Hematopoietic multipotent progenitor cell treated with erythropoietin and hydrocortisone succinate and interleukin-3 and kit ligand, for 6 days (in vitro differentiated cells): ENCODE measurements at regions not wholly inside any gene's neighbourhood (a gene's known extent, or its start where the extent isn't known, plus 50 kb on each side); places are given as distances from the start of the nearest gene placed in this dataset.
"Not testable (repeated sequence)": the region's sequence is repeated elsewhere in the genome, so short reads cannot be mapped to it uniquely, and the experiment has no call there.

Source experiments
- DNase-seq: peaks from one replicate; pipeline ENCODE4 v3.0.0-alpha.2; 2015

DNA sequence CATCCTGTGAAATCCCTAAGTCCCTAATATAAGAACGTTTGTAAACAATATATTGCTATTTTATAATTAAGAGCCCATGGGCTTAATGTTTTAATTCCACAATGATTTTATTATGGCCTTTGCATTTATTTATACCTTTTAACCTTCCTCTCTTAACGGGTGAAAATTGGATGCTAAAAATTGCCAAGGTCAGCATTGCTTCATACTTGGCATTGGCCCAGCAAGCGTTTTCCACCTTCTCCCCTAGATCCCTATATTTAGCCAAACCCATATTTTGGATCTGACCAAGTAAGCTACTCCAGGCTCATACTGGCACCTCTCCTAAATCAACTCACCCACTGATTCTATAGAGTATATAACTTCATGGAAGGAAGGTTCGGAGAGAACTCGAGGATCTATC is 188.0 kb upstream of the NR2F2 start:
- no peak for DNase-seq

- no peak for DNase-seq
These were observed 185.8 kb upstream of the NR2F2 start for GRCh38 chr15:96144734-96145133.

DNA sequence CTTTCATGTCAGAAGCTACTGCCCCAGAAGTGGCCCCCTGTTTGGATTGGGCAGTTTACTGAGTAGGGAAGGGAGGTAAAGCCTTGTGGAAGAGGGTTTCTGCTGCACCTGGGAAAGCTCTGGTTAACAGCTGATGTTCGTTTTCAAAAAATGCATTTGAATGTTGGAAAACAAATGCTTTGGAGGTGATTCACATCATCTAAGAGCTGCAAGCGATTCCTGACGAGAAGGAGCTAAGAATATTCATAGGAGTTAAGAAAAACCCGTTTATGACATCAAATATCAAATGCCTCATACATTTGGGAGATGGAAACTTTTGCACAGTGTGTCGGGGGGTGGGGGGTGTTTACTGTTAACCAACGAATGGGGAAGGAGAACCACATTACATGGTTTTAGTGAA is 183.8 kb upstream of the NR2F2 start:
- no peak for DNase-seq

- no peak for DNase-seq
These were observed 183.2 kb upstream of the NR2F2 start for GRCh38 chr15:96147267-96147666.

GRCh38 chr15:96150254-96150653 is 180.2 kb upstream of the NR2F2 start:
- DNase-seq: no peak

GRCh38 chr15:96151749-96152148 is 178.8 kb upstream of the NR2F2 start:
- DNase-seq: not testable (repeated sequence)

- no peak for DNase-seq
These were observed 176.6 kb upstream of the NR2F2 start for GRCh38 chr15:96153929-96154328.

- no peak for DNase-seq
These were observed 171.6 kb upstream of the NR2F2 start for GRCh38 chr15:96158938-96159337.

DNA sequence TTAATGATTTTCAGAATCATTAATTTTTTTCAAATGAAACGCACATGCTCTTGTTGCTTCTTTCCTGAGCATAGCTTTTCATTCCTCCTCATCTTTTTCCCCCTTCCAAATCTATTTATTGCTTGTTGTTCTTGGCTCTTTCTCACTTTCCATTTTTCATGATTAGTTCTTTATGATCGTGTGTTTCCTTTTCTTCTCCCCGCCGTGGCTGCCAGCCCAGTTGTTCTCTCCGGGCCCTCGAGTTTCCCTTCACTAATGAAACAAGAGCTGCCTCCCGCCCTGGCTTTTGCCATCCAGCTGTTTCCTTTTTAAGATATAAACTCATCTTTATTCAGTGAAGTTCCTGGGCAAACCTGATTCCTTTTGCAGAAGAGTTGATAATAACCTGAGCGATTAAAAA is 170.2 kb upstream of the NR2F2 start:
- no peak for DNase-seq

DNA sequence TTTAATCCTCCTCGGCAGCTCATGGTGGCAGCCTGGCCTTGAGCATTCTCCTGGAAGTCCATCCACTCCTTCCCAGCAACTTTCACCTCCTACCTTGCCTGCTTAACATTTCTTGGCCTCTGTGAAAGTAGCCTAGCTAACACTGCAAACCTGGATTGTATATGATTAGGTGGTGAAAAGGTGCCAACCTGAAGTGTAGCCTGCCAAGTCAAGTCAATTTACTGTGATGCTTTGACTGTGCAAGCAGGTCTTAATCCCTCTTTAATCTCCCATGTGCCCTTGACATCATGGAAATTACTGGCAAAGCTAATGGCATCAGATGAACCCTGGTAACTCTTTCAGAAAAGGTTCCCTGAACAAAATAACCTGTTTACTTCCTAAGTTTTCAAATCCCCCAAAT is 169.7 kb upstream of the NR2F2 start:
- DNase-seq: no peak

GRCh38 chr15:96162322-96162721 is 168.2 kb upstream of the NR2F2 start:
- DNase-seq: no peak

DNA sequence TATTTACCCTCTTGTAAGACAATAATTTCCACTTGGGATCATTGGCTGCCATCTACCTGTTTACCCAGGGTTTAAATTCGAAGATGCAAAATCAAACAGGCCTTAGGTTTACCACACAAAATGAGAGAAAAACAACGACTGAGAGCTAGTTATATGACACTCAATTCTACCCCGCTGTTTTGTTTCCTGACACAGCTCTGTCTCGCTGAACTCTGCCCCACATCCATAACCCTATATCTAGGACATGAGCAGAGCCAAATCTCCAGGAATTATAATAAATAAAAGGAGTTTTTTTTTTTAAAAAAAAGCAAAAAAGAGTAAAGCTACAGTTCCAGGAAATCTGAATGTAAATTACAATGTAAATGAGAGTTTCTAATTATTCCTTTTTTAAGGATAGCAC is 165.4 kb upstream of the NR2F2 start:
- no peak for DNase-seq

DNA sequence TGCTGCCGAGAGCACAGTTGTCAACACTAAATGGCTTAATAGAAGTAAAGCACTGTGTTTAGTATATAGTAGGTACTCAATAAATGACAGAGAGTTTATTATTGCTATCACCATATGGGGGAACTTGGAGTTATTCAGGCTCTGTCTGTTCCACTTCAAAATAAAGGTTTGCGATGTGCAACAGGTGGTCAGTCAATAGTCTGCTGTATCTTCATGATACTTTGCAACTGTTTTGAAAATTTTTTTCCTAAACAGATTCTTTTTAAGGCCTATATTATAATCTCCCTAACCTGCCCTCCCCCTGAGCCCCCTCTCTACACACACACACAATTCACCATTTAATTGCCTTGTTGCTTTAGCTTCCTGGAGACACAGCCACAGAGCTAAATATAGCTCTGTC is 164.7 kb upstream of the NR2F2 start:
- no peak for DNase-seq

DNA sequence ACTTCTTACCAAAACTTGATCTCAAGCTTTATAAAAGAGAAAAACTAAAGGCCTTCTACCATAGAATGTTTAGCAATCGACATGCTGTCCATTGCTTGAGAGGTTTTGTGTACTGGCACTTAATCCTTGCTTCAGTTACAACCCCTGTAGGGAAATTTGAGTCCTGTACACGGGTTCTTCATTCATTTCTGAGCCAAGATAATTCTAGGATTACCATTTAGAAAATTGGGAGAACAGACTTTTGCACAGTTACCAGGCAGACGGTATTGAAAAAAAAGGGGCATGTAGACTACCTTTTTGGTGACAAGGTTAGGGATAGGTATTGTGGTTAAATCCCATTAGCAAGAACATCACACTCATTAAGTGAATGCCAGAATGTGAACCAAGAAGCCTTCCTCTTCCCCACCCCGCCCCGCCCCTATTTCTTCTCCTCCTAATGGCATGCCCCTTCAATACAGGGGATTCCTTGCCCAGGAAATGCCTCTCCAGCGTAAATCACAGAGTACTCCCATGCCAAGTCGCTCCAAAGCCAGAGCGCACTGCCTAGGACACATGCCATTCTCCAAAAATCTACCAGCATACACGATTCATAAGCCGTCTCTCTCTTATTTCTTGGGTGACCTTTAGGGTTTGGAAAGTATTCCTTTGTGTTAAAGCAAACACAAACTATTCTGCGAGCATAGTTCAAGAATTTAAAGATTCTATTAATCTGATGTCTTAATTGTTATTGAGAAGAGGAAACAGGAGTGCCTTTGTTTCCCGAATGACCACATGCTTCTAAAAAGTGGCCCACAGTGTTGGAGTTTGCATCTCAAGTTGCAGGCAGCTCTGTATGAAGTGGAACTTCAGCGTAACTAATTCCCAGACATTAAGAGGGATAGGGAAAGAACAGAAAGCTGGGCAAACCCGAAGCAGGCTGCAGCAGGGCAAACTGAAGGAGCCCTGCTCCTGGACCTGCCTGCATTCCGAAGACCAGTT is 164.0 kb upstream of the NR2F2 start:
- no peak for DNase-seq

DNA sequence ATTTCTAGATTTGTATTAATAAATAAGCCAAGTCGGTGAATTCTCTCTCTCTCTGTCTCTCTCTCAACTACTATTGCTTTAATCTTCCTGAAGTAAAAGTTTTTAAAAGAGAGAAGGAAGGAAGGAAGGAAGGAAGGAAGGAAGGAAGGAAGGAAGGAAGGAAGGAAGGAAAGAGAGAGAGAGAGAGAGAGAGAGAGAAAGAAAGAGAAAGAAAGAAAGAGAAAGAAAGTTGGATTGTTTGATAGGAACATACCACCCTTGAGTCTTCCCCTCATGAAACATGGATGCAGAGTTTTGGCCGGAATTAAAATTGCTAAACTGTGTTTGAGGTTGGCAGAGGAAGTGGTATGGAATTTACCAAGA is 159.9 kb upstream of the NR2F2 start:
- DNase-seq: not testable (repeated sequence)

DNA sequence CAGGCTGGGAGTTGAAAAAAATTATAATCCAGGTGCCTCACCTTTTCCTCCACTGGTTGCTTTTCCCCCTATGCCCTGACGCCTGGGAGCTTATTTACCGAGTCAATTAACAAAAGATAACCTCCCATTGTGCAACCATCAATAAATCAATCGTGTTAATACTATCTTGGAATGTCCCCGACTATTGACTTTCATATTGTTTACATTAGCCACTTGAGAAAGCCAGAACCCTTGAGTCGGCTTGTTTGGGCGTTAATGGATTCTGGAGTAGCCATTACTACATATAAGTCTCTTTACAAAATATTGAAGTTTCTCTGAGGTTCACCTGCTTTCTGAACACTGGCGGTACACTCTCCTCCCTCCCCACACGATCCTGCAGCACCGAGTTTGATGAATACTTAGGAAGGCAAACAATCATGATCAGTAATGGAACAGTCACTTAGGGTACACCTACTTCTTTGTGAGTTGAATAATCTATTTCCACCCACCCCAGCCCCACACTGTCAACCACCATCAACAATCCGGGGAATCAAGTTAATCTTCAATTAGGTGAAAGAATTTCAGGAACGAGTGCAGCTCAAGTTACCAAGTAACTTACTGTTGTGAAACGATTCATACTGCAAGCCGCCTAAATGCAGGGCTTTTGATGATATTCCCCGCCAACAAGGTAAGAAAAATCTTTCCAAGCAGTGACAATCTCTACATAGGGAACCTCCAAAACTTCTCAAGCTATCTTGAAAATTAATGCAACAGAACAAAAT is 159.3 kb upstream of the NR2F2 start:
- no peak for DNase-seq

DNA sequence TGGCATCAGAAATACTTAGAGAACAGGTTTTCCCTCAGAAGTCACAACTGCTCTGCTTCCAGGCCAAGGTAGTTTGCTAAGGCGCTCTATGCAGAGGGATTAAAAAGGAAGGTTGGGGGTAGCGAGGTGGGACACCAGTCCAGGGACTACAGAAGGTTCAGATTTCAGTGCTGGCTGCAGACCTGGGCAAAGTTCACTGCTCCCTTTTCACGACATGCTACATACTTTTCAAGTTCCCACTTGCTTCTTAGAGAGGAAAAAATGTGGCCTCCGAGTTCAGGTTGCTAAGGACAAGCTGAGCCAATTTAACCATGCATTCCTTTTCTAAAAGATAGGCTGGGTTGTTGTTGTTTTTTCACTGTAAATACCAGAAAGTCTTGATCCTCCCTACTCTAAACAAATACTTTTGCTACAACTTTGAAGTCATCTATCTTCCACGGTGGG is 158.6 kb upstream of the NR2F2 start:
- DNase-seq: no peak

GRCh38 chr15:96172417-96172816 is 158.1 kb upstream of the NR2F2 start:
- no peak for DNase-seq

- DNase-seq: no peak
These were observed 153.7 kb upstream of the NR2F2 start for GRCh38 chr15:96176831-96177230.

GRCh38 chr15:96177279-96177678 is 153.2 kb upstream of the NR2F2 start:
- no peak for DNase-seq

- DNase-seq: no peak
These were observed 150.3 kb upstream of the NR2F2 start for GRCh38 chr15:96180087-96180748.

DNA sequence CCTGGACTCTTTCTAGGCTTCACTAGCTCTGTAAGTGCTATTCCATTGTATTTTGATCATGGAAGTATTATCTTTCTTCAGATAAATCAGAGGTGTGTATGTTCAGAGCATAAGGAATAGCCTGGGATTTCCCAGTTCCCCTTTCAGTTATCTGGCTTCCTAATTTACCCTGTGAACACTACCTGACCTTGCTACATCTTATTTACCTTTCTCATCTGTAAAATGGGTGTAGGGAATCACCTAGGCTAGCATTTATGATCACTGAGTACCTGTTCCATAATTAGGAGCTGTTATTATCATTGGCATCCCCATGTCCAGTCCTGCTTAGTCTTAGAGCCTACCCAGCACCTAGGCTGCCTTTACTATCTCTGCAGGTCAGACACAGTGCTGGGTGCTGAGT is 149.3 kb upstream of the NR2F2 start:
- DNase-seq: no peak

DNA sequence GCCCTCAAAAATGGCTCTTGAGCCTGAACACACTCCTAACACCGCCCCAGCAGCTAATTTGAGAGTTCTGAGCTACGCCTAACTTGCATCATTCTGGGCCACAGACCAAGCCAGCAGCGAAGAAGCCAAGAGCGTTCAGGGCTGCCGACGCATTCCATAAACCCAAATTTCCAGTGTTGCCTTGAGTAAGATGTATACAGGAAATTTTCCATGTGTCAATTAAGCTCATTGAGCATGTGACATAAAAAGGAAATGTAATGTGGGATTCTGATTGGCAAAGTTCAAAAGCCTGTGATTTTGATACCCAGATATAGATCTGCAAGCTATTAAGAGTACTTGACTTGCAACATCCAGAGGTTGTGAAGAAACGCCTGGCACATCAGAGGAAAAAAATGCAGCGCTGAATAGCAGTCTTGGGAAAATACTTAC is 148.6 kb upstream of the NR2F2 start:
- DNase-seq: no peak
